HG02943 (cell line): ENCODE measurements at regions not wholly inside any gene's neighbourhood (a gene's known extent, or its start where the extent isn't known, plus 50 kb on each side); places are given as distances from the start of the nearest gene placed in this dataset.
"Not testable (repeated sequence)": the region's sequence is repeated elsewhere in the genome, so short reads cannot be mapped to it uniquely, and the experiment has no call there.

Source experiments
- ATAC-seq: cut with Tn5 transposase; IDR thresholded peaks from one replicate; pipeline ENCODE4 v1.9.1; 2021; ENCODE audit warnings: mild to moderate bottlenecking, low read depth, moderate library complexity; ENCODE audit not compliant: unreplicated experiment

- ATAC-seq: no peak
Measured at GRCh38 chr12:69171881-69172280, 67.5 kb upstream of the CPSF6 start.

- ATAC-seq: no peak
Measured at GRCh38 chr12:69172491-69172890, 66.9 kb upstream of the CPSF6 start.

- no peak for ATAC-seq
Measured at GRCh38 chr12:69173368-69173767, 66.0 kb upstream of the CPSF6 start.

- no peak for ATAC-seq
Measured at GRCh38 chr12:69179786-69180185, 59.6 kb upstream of the CPSF6 start.

GRCh38 chr12:69187572-69187971 is 51.8 kb upstream of the CPSF6 start:
- ATAC-seq: not testable (repeated sequence)

GRCh38 chr12:69189378-69189978 is 49.9 kb upstream of the CPSF6 start:
- no peak for ATAC-seq
